HG02610 (cell line): ENCODE measurements at regions not wholly inside any gene's neighbourhood (a gene's known extent, or its start where the extent isn't known, plus 50 kb on each side); places are given as distances from the start of the nearest gene placed in this dataset.

ENCODE experiments used
- ATAC-seq: cut with Tn5 transposase; IDR thresholded peaks from one replicate; pipeline ENCODE4 v1.9.1; 2021; ENCODE audit warnings: mild to moderate bottlenecking, moderate library complexity; ENCODE audit not compliant: unreplicated experiment

- ATAC-seq, result no peak
Observed at GRCh38 chr1:87760155-87760554, 431.5 kb downstream of the LMO4 start.

DNA sequence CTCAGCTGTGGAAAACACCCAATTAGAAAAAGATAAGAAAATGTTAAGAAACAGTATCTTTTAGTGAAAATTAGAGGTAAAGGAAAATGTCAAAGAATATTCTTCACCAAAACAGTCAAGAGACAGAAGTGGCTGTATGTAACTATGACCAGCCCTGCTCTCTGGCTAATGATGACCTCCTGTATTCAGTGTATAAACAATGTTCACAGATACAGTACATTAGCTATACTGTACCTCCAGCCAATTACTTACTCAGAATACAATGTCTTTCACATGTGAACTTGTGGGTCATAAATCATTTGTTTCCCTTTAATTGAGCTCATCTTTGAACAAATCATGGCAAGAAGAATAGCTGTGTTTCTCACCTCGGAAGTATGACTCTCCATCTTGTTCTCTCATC is 432.0 kb downstream of the LMO4 start:
- ATAC-seq, result no peak

DNA sequence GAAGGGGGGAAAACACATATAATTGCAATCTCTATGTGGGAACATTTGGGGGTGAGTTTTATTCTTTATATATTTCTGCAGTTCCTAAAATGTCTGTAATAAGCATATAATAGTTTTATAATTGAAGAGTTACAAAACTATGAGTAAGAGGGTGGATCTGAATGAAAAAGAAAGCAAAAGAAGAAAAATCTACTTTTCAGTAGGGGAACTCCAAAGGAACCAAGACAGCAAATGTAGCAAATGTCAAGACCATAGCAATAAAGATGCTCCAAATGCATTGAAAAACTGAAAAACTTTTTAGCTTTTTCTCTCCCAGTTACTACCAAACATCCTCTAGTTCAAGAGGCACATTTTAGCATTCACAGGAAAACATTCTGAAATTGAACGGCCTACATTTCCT is 434.8 kb downstream of the LMO4 start:
- no peak for ATAC-seq

DNA sequence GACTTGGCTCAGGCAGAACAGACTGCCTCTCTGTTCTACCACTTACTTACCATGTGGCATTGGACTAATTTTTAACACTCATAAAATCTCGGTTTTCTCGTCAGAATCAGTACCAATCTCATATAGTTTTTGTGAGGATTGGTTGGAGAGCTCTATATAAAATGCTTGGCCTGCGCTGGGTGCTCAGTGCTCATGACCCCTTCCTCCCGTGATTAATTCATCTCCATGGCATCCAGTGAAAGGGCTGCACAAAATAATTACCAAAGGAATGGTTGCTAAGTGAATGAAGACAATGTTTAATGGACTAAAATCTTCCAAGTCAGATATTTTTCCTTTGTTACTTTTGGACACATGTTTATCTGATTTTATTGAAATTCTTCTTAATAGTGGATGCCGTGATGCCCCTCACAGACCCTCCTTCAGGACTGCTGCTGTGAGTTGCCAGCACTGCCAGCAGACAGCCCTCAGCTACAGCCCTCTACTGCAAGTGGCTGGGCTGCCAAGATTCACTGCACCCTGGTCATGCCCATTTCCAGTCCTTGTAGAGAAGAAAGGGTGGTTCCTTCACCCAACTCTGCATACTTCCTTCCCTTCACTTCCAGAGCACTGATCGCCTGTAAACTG is 436.5 kb downstream of the LMO4 start:
- no peak for ATAC-seq

DNA sequence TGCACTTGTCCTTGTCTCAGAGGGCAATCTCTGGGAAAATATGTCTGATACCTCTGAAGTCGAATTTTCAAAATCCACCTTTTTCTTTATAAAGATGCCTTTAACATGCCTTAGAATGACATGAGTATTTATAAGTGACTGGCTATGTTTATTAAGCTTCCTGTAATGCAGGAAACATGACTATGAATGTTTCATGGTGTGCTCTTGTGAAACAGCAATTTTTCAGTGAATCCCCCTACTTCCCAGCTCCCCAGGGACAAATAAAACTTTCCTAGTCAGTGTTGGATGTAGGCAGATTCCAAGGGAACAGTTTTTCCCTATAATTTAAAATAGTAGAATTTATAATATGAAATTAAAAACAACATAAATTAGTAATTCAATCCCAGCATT is 437.0 kb downstream of the LMO4 start:
- ATAC-seq, result no peak

DNA sequence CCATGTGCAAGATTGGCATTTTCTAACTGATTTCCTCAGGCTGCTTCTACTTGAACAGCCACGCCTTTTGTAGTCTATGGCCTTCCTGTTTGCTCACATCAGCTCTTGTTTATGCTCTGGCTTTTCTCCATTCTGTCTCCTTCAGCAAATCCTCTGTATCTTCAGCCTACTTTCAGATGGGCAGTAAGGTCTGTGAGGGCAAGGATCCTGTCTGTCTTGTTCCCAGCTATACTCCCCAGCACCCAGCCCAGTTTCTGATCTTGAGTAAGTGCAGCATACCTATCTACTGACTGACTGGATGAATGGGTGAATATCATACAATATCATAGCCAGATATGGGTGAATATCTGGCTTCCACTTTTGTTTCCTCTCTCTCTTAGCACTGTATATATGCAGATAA is 438.1 kb downstream of the LMO4 start:
- ATAC-seq, result no peak

DNA sequence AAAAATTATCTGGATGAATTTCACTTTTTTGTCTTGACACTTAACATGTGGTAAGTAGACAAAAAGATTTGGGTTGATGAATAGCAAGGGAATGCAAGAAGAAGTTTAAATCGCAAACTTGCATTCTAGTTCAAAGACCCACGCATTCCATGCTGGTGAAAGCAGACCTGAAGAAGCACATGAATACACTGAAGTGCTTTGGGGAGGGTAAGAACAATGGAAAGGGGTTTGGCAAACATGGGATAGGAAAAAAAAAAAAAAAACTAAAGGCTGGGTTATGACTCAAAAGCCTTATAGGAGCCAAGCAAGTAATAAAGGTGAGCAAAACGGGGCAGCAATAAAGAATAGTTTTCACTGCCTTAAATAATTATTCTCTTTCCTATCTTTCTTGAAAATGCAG is 450.2 kb downstream of the LMO4 start:
- no peak for ATAC-seq

- ATAC-seq, result no peak
Observed at GRCh38 chr1:87781554-87781953, 452.9 kb downstream of the LMO4 start.

- no peak for ATAC-seq
Observed at GRCh38 chr1:87783315-87783714, 454.6 kb downstream of the LMO4 start.

GRCh38 chr1:87785386-87785785 is 456.7 kb downstream of the LMO4 start:
- no peak for ATAC-seq

DNA sequence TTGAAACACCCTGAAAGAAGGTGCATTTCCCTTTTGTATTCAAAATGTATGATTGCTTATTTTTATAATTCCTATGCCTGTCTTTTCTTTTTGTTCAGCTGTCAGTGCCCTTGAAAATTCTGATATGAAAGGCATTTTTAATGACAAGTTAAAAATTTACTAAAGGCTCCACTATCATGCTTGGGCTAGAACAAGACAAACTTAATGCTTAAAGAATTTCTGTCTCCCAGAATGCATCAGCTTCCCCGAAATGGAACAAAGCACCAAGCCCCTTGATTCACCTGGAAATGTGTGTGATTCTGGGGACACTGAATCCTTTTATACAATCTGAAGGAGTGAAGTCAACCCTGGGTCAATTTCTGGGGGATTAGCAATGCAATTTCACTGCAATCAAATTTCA is 457.5 kb downstream of the LMO4 start:
- no peak for ATAC-seq

GRCh38 chr1:87786861-87787545 is 458.3 kb downstream of the LMO4 start:
- ATAC-seq, result no peak

DNA sequence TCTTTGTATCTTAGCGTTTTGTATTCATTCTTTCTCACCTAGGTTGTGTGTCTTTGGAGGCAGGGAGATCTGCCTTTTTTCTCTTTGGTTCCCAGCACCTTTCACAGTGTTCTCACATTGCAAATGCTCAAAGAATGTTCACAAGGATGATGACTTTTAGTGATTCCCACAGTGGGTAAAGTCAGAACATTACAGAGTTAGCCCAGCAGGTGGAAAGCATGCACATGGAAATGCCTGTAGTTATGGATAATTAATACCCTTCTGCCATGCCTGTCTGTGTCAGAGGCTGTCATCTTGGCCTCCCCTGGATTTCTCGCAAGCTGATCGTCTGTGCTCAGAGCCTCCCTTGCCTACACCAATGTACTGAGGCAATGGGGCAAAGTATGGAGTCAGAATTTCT is 458.9 kb downstream of the LMO4 start:
- no peak for ATAC-seq

- ATAC-seq, result no peak
Observed at GRCh38 chr1:87790756-87791155, 462.1 kb downstream of the LMO4 start.

- ATAC-seq, result no peak
Observed at GRCh38 chr1:87791931-87792740, 463.5 kb downstream of the LMO4 start.

DNA sequence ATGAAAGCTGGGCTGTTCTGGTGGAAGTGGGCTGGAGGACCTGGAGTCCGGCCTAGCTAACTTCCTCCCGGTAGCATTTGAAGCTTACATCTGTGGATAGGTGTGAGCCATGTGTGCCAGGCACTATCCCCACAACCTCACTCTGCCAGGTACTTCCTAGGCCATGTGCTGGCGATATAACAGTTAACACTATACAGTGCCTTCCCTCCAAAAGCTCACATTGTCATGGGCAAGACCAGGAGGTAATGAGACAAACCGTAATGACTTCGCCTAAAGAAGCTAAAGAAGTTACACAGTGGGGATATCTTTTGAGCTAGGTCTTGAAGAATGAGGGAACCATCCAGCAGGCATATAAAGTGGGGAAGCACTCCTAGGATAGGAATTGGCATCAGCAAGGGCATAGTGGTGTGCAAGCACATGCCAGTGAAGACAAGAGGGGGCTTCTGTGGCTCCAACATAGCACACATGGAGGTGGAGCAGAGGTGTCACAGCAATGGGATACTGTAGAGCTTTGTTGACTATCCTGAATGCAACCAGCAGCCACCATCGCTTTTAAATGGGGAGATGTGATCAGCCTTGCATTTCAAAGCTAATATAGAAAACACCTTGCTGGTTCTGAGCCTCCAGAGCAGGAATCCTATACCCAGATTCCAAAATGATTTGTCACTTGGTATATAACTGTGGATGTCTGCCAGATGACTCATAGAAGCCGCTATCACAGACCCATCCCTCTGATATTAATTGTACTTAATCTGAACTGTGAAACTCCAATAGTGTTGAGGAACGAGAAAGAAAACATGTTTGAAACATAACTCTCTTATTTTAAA is 466.3 kb downstream of the LMO4 start:
- ATAC-seq, result no peak

DNA sequence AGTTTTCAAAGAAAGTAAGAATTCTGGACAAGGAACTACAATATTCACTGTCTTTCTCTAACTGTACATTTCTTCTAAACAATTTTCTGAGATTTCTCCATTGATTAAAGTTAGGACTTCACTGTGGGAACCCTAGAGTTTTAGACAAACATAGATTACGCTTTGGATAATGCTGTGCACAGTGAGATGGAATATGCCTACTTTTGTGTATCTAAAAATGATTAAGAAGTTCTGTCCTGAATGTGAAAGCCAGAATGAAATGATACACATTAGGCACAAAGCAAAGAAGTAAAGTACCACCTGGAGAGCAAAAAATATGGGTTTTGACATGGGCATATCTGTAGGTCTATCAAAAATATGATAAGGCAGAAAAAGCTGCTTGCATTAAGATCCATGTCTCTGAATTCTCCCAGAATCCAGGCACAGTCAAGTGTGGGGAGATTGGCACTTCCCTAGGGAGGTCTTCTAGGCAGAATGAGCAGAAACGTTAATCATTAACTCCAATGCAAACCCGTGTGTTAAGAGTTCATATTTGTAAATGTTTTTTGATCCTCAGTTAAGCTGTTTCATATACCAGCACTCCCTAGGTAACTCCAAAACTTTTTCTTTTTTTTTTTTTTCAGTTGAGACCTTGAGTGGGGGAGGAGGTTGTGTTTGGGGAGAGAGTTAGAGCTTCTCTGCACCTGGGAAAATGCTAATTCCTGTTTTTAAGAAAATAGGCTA is 467.1 kb downstream of the LMO4 start:
- ATAC-seq, result no peak

DNA sequence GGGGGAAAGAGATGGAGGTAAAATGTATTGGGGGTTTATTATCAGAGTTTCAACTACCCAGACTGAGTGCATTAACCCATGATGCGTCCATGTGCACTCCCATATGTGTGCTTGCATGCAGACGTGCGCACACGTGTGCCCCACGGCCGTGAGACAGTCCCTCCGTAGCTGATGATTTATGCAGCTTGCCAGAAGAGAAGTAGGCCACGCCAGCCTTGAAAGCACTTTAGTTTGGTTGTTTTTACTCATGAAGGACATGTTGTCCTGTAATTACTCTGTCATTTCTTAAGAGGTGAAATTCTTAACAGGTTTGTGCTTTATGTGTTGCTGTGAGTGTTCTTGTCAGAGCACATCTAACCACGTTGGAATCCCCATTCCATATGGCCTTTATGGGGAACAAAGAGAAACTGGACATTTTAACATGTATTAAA is 467.8 kb downstream of the LMO4 start:
- no peak for ATAC-seq

DNA sequence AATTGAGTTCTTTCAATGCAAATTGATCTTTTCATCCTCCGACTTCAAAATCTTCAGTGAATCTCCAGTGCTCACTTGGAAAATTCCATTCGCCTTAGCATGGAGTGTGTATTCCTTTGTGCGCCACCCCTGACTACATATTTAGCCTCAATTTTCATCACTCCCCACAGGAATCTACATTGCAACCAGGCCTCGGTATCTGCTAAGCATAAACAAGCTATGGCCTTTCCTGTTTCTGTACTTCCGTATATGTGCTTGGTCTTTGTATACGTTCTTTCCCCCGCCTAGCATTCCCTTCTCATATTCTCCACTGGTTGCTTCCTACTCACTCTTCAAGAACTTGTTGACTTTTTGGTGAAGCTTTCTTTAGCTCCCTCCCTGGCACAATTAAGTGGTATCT is 470.8 kb downstream of the LMO4 start:
- no peak for ATAC-seq

DNA sequence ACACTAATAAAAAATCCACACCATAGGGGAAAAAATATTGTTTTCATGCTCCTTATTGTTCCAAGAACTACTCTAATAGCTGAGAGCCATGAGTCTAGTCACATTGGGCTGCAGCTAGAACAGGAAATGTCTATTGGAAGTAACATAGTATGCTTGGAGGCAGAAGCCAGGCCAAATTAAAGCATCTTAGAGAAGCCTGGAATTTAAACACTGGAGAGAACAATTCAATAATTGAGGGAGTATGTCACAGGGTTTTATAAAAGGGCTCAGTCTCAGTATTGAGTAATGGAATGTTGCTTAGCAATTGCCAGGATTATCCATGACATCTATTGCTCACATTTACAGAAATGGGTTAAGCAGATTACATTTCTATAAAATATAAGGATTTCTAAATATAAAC is 471.3 kb downstream of the LMO4 start:
- no peak for ATAC-seq

- ATAC-seq, result no peak
Observed at GRCh38 chr1:87803375-87803774, 474.7 kb downstream of the LMO4 start.
